HG03432 (cell line): ENCODE measurements at regions not wholly inside any gene's neighbourhood (a gene's known extent, or its start where the extent isn't known, plus 50 kb on each side); places are given as distances from the start of the nearest gene placed in this dataset.
A peak's percentile ranks its signal among the peaks of the same experiment; 100 is the strongest.

ENCODE experiments used
- ATAC-seq: cut with Tn5 transposase; IDR thresholded peaks from one replicate; pipeline ENCODE4 v1.9.1; 2021; ENCODE audit warnings: mild to moderate bottlenecking, moderate library complexity; ENCODE audit not compliant: unreplicated experiment

DNA sequence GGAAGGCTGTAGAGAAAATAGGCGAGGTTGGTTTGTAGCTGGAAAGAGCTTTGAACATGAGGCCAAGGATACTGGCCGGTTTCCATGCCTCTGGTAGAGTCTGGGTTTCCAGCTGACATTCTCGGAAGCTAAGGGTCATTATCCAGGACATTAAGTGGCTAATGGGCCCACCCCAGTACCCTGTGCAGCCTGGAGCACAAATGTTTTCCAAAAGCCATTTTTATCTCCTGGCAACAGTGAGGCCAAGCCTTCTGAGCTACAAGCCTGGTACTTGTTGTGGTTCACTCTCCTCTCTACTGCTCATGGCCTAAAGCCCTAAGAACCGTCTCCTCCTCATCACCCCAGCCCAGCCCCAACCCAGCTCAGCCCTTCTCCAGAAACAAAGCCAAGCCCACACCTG, 122.9 kb downstream of the DMRTA2 start:
- no peak for ATAC-seq

DNA sequence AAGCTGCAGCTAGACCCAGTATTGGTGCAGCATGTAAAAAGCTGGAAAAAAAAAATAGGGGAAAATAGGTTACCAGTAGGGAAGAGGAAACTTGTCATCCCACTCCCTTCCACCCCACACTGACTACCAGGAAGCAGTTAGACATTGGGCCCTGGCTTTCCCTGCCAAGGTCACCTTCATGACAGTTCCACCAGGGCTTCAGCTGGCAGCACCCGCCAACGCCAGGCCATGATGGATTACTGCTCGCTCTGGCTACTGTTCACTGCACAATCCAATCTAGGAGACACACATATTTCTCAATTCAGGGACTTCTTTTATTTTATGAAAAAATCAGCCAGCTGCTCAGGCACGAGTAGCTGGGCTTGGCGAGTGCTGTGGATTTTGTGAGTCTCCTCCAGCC, 127.7 kb downstream of the DMRTA2 start:
- no peak for ATAC-seq

DNA sequence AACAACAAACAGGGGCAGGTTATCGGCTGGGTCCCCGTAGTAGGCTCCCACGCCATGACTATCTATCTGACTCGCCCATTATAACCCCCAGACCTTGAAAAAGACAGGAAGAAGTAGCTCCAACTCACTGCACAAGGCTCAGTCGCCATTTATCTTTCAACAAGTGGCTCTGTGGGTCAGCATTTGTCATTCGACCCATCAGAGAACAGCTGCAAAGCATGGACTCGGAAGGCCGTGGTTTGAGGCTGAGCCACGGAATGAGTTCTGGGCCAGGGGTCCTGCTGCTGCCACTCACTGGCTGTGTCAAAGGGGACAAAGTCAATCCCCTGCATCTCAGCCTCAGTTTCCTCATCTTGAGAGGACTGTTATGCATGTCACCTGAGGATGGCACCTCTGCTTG, 131.0 kb downstream of the DMRTA2 start:
- no peak for ATAC-seq

DNA sequence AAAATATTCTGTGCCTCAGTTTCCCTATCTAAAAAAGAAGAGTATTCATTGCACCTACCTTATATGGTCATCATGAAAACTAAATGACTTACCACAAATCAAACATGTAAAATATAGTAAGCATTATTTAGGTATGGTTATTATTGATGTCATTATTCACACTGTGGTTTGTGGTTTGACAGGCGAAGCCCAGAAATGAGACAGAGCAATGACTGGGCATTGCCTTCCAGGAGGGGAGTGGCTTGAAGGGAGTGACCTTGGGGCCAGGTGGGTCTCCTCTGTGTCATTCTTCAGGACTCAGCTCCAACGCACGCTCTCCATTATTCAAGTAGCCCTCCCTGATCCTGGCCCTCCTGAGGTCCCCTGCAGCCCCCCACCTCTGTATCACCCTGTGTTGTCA, 133.7 kb downstream of the DMRTA2 start:
- ATAC-seq: peak; percentile 68

DNA sequence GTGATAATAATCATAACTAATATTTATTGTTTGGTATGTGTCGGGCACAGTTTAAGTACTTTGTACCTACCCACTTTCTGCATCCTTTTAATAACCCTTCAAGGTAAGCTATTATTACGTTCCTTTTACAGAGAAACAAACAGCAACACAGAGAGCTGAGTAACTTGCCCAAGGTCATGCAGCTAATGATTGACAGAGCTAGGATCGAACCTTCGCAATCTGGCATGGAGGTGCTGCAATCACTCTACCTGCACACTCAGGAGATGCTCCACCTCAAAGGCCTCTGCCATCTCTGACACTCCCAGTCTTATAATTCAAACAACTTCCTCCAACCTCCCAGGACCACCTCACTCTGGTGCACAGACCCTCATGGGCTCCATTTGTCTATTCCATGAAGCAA, 137.2 kb downstream of the DMRTA2 start:
- no peak for ATAC-seq

DNA sequence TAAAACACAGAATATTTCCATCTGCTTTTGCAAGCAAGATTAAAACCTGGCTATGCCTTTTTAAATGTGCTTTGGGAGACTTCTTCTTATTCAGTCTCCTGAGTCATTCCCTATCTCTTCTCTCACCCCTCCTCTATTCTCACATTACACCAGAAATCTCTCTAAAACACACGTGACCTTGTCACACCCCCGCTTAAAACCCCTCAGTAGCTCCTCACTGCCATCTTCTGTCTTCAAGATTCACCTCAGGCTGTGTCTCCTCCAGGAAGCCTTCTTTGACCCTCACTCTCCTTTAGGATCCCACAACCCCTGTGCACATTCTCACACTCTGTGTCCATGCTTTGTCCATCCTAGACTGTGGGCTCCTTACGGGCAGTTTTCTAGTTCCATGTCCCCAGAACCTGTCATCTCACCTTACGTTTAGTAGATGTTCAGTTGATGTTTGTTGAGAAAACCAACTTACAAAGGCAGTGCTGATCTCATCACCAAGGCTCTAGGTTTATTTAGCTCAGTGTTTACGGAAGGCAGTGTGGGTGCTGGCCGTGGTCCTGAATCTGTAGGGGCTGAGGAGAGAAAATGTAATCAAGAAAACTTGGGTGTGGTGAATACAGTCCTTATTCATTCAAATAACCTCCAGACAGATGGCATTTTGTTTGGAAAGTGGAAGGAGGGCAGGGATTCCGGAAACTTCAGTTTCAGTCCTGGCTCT, 143.5 kb downstream of the DMRTA2 start:
- no peak for ATAC-seq

DNA sequence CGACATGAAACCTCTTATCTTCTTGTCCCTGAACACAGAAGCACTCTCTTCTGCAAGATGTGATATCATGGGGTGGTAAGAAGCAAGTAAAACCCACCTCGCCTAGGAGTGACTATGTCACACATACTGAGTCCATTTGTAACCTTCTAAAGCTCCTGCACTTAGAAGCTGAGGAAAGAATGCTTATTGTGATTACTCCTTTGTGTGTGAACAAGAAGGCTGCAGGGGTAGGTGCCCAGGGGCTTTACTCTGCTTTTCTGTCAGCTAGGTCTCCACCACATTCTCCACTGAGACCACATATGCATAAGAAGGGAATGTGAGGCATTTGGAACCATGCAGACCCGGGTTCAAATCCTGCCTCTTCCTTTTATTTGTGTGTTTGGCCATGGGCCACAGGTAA, 144.3 kb downstream of the DMRTA2 start:
- no peak for ATAC-seq

DNA sequence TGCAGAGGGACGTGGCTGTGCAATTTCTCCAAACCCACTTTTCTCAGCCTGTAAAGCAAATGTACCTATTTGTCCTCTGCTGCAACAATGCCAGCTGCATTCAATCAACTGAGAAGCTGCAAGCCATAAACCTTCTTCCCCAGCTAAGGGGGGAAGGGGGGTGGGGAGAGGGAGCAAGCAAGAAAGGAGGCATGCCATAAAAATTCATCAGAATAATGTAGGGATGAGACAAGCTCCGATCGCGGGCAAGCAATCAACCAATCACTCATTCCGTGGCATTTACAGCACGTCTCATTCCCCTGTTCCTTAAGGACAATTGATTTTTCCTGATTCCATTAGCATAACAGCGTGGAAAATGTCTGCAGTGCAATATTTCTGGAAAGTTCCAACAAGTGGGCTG, 144.8 kb downstream of the DMRTA2 start:
- ATAC-seq: no peak

DNA sequence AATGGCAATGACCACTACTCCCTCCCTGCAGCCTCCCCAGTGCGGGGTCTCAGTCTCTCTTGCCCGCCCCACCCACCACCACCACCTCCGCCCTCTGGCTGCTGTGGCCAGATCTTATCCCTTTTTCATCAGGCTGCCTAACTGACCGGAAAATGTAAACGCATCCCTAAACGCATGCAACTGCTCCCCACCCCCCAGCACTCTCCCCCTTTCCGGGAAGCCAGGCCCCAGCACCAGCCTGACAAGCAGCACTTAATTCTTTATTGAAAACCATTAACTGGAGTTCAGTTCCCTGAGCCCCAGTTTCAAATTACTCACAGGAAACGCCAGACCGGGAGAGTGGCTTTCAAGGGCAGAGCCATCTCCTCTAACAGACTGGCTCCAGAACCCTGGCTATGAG, 147.7 kb downstream of the DMRTA2 start:
- ATAC-seq: no peak

DNA sequence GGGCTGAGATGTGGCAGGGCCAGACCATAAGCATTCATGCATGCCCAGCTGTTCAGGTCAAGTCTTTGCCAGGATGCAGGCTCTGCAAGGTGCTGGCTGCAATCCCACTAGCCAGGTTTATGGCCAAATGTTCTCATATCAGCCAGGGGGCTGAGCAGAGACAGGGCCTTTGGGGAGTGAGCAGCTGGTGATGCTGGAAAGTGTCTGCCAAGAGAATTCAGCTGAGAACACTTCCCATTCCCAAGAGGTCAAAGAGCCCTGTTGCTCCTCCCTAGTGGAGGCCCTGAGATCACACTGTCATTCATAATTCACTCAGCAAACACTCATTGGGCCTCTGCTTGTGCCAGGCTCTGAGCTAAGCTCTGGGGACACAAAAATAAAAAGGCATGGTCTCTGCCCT, 150.3 kb downstream of the DMRTA2 start:
- ATAC-seq: no peak

DNA sequence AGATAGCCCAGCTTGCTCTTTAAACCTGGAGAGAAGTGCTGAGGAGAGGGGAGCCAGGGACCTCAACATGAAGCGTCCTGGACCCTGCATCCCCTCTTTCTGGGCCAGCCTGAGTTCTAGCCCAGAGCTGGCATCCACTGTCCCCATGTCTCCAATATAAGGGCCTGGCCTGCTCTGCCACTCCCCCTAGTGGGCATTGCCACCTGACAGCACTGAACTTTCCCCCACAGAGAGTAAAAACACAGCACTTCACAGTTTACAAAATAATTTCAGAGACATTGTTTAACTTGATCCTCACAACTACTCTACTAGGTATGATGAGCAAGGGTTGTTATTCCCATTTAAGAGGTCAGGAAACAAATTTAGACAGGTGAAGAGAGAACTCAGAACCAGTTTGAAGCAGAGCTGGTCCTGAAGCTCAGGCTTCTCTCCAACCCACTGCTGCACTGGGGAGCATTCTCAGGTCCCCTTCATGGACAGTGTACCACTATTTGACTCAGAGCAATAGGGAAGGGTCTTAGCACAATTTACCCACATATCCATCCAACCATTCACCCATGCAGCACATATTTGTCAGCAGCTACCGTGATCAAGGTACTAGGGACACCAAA, 151.2 kb downstream of the DMRTA2 start:
- peak; percentile 82 for ATAC-seq

DNA sequence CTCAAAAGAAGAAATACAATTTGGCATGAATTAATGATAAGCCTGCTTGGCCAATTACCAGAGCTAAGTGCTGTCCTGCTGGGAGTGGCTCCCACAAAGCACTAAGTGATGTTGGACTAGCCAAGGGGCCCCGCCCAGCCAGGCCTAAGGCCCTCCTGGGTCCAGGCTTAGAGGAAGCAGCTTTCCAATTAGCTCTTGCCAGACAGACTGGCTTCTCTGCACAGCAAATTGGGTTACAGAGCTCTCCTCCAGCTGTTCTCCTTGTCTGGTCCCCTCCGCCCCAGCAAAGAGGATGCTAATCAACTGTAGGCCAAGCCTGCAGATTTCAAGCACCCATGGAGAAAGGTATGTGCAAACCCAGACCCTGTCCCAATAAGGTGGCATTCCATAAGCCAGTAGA, 151.9 kb downstream of the DMRTA2 start:
- no peak for ATAC-seq

DNA sequence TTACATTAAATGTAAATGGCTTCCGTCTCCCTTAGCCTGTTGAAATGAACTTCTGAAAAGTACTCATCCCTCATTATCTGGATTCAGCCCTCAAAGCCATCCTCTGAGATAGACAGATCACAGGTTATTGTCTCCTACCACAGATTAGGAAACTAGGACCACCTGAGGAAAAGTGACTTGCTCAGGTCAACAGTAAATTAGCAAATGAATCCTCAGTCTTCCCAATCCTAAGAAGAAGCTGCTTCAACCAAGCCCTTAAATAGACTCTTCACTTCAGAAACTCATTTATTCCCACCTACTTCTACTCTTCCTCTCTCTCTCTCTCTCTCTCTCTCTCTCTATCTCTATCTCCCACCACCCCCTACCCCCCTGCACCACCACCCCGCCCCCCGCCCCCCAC, 152.3 kb downstream of the DMRTA2 start:
- ATAC-seq: no peak

DNA sequence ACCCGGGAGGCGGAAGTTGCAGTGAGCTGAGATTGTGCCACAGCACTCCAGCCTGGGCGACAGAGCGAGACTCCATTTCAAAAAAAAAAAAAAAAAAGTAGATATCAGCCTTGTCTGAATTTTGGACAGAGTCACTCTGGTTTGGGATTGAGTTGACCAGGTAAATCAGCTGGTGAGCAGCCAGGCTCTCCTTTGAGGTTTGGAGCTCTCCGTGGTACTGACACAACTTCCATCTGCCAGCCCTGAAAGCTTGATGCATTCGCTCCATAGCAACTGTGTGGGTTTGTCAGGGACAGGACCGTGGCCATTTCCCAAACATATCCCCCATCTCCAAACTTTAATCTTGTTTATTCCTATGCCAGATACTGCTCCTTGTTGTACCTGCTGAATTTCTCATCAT, 155.2 kb downstream of the DMRTA2 start:
- ATAC-seq: no peak

DNA sequence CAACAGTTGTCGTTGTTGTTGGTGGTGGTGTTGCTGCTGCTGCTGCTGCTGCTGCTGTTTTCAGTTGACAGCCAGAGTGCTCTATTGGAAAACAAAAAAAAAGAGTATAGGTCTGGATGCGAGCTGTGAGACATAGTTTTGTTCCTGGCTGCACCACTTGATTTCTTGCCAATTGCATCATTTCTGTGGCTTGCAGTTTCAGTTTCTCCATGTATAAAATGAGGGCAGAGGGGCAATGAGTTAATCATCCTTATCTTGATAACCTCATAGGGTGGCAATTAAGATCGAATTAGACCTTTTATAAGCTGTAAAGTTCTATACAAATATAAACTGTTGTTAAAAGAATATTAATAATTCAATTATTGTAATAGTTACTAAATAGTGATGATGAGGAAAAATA, 156.7 kb downstream of the DMRTA2 start:
- no peak for ATAC-seq

DNA sequence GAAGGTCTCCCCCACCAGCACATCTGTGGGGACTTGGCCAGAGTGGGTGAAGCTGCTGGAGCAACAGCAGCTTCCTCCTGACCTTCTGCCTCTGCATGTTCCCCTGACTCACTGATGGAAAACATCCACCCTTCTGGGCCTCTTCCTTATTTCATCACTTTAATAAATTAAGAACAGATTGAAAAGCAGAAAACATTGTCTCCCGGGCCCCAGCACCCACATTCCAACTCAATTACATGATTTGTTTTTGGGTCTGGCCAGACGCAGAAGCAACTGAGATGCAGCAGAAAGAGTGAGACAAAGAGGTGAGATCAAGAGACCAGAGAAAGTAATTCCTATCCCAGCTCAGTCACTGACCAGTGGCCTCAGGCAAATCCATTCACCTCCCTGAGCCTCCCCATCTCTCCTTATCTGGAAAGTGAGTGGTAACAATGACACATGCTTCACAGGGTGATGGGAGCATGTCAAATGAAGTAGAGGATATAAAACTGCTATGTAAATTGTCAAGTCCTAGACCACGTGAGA, 157.1 kb downstream of the ELAVL4 start:
- ATAC-seq: no peak

DNA sequence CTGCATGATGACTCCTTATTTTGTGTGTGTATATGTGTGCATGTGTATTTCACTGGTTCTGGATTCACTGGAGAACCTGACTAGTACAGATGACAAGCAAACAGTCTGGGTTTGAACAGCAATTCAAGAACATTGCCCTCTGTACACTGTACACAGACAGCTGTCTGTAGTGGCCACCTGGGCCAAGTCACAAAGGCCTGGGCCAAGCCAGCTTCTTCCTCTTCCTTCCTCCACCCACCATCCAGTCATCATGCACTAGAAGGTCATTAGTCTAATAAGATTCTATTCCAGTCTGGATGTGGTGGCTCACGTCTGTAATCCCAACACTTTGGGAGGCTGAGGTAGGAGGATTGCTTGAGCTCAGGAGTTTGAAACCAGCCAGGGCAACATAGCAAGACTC, 155.9 kb downstream of the ELAVL4 start:
- ATAC-seq: no peak

DNA sequence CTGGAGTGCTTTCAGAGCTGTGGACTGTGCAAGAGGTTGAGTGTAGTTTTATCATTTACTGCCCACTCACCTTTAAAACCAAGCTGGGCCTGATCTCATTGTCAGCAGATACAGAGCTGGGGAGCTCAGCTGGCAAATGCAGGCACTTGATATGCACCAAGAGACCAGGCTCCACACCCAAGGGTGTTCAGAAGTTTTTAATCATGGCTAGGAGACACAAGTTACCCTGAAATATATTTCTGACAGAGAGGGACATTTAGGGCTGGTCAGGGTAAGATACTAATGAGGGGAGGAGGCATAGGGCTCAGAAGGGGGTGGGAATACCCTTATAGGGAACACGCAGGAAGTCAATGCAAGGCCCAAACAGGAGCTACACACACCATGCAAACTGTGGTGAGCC, 153.7 kb downstream of the ELAVL4 start:
- no peak for ATAC-seq

DNA sequence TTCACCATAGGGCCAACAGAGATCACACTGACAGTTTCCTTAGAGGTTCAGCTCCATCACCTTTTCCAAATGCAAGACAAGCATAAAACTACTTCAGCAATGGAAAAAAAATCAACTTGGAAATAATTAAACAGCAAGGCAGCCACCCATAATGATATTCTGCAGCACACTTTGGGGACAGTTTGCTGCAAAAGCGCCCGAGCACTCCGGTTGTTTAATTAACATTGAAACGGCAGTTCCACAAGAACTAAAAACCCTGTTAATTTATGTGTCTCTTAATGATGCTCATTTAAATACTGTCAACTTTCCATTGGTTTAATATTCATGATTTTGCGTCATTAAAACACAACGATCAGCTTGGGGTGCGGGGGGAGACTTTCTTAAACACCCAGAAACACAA, 153.2 kb downstream of the ELAVL4 start:
- no peak for ATAC-seq

DNA sequence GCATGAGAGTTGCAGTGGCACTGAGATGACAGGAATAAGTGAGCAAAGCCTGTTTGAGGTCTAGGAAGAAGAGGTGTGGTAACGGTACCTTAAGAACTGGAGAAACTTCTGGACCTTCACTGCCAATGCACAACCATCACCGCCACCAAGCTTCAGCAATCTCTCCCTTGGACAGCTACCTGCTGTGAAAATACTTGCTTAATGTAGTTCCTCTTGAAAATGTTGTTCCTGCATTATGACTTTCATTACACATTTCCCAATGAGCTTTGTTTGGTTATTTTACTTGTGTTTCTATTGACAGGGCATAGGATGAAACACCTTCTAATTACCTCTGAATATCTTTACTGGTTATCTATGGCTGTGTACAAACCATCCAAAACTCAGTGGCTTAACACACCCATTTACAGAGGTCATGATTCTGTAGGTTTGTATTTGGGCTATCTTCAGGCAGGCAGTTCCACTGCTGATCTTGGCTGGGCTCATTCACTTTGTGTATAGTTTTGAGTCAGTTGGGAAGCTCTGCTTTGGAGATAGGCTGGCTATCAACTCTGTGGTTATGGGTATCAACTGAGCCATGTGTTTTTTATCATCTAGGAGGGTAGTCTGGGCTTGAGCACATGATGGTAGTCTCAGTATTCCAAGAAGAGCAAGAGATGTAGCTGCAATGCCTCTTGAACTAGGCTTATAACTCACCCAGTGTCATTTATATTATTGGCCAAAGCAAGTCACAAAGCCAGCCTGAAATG, 149.4 kb downstream of the ELAVL4 start:
- no peak for ATAC-seq

DNA sequence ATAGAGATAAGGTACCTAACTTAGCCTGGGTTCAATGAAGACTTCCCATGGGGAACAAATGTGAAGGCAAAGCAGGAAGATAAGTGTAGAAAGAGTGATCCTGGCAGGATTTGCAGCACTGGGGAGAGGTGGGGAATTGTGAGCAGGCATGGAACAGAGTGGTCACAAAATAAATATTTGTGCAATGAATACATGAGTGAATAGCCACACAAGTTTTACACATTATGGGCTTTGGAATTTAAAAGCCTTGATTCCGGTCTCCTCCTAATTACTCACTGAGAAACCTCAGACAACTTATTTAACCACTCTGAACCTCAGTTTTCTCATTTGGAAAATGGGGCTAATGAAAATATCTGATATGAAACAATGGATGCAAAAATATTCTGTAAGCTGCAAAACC, 148.3 kb downstream of the ELAVL4 start:
- ATAC-seq: no peak
